ENCODE measurements at regions not wholly inside any gene's neighbourhood (a gene's known extent, or its start where the extent isn't known, plus 50 kb on each side); places are given as distances from the start of the nearest gene placed in this dataset.

DNA sequence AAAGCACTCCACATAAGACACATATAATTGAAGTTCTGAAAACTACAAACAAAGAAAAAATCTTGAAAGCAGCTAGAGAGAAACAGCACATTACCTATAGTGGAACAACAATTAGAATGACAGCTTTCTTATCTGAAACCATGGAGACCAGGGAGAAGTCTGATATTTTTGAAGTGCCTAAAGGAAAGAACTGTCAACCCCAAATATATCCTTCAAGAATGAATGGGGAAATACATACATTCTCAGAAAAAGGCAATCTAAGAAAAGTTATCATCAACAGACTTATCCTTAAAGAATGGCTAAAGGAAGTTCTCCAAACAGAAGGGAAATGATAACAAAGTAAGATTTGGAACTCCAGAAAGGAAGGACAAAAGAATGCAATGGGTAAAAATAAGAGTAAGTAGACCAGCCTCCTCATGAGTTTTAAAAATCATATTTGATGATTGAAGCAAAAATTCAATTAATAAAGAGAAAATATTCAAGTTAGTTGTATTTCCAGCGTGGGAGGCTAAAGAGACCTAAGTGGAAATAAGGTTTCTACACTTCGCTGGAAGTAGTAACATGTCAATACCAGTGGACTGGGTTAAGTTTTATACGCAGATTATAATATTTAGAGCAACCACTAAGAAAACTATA lies 170.8 kb upstream of the SAMSN1 start:
- DNase-seq, result no peak

DNA sequence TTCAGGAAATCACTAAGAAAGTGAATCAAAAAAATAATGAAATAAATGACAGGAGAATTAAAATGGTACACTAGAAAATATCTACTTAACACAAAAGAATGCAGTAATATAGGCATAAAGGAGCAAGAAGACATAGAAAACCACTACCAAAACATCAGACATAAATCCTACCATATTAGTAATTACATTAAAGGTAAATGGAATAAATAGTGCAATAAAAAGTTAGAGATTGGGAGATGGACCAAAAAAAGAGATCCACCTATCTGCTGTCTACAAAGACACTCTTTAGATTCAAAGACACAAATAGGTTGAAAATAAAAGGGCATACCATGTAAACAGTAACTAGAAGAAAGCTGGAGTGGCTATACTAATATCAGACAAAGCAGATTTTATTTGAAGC lies 167.0 kb upstream of the SAMSN1 start:
- DNase-seq, result no peak

DNA sequence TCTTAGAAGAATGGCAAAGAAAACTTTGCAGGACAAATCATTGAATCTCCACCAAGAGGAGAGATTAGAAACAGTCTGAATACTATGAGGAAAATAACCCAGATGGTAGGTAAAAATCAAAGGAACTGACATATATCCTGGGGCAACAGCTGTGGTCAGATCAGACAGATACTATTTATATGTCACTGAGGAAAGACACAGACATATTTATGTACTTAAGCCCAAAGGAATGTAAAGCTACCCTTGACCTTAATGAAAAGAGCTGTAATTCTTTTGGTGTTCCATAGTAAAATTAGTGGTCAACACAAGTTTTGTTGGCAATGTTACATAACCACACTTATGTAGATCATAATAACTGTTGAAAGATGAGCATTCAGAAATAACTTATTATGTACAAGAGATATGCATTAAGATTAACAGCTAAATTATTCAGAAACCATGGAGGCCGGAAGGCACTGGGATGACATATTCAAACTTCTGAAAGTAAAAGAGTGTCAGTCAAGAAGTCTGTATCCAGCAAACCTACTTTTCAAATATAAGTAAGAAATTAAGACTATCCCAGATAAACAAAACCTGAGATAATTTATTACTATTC lies 166.1 kb upstream of the SAMSN1 start:
- no peak for DNase-seq

DNA sequence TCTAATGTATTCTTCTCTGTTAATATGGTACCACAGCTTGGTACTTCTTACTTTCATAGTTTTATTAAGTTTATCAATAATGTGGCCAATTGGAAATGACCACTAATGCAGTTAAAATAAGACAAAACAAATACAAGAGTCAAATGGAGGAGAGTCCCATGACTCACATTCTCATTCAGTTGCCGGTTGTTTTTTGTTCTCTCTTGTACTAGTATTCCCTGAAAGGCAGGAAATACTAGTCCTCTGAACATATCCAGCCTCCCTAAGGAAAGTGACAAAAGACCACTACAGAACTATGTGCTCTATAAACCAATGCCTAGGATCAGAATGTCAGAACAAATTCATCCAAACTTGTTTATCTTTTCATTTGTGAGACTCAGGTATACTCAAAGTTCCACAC lies 165.2 kb upstream of the SAMSN1 start:
- DNase-seq, result no peak

DNA sequence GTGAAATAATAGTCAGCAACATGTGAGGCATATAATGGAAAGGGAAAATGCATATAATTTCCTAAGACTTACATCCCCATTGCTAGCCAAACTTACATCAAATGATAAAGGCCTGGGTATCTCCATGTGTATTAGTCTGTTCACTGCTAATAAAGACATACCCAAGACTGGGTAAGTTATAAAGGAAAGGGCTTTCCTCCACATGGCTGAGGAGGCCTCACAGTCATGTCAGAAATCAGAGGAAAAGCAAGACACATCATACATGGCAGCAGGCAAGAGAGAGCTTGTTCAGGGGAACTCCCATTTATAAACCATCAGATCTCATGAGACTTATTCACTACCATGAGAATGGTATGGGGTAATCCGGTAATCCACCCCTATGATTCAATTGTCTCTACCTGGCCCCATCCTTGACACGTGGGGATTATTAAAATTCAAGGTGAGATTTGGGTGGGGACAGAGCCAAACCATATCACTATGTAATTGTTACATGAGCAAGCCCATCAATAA lies 161.5 kb upstream of the SAMSN1 start:
- DNase-seq, result no peak

DNA sequence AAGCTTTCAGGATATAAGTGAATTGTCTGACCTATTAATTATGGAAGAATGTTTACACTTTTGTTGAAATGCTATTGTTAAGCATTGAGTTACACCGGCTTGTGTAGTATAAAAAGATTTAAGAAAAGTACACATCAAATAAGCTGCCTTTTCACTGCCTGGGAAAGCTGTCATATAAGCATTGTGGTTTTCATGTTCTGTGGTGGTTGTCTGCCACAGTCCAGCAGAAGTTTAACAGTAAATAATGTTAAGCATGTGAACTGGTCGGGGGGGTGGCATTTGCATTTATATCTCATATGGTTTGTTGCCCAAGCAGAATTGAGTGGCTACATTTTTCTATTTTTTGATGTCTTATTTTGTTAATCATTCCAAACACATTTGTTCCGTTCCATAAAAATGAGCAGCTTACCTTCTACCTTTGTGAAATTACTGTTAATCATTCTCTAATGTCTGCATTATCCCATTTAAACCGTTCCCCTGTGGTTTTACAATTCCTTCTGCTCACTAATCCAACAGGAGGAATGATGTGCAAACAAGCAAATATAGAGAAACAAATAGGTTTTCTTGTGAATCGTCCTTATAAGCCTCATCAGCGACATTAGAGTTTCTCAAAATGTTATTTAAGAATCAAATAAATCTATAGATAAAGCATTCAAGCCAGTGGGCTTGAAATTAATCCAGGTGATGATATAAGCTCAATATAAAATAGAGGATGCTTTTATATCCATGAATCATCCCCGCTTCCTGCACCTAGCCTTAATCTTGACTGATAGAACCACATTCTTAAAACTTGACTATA lies 160.8 kb upstream of the SAMSN1 start:
- no peak for DNase-seq

DNA sequence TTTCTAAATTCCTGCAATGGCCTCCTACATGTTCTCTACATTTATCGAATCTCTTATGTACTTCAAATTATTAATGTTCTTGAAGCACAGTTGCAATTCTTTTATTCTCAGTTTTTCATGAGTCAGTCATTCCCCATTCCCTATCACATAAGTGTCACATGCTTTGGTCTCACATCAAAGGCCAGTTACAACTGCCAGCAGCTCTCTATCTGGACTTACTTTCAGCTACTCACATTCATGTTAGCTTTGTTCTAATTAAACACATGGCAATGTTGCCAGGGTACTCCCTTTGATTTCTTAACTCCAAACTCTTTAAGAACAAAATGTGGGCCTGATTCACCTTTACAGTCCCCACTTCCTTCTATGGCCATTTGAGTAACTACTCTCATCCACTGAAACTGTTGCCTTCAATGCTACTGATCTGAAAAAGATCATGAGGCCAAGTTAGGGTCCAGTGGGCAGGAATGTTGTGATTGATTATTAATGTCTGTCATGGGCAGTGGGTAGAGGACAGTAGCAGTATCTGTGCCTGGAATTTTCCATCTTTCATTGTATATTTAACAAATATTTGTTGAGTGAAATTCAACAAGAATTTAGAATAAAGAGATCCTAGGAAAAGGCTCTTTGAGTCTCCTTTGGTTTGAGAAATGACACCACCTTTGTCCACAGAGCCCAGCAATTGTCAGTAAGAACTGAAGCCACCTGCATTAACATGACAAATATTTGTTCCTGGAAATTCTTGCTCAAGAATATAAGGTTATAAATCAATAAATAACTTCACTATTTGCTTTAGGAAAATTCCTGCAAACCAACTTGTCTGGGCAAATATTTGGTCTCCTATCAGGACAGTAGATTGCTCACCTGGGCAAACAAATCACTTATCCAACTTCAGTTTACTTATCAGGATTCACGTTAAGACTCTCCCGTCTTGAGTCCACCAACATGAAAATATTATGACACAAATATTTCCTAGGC lies 153.6 kb upstream of the SAMSN1 start:
- DNase-seq, result no peak

DNA sequence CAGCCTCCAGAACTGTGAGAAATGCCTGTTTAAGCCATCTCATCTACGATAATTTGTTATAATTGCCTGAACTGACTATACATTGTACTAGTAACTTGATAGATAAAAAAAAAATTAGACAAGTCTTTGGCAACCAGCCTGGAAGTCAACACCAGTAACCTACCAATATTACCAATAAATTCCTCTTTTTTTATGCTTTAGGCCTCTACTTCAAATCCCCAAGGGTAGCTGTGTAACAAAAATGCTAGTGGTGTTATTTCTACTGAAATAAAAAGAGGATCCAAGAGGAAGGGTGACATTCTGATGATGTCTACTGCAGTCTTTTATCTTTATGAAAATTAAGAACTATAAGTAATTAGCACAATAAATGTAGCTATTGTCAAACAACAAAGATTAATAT lies 151.7 kb upstream of the SAMSN1 start:
- DNase-seq, result no peak

DNA sequence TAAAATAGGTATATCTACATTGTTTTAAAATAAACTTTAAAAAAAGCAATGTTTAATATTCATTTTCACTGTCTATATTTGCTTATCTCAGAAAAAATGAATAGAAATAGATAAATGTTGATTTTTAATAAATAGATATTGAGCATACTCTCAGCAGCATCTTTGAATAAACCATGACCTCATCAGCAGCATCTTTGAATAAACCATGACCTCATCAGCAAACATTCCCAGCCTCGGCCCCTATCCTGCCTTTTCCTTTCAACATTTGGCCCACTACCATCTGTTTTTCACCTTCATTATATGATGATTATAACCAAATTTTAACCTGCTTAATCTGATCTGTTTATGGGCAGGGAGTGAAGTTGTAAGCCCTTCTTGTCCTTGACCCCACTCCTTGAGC lies 148.7 kb upstream of the SAMSN1 start:
- no peak for DNase-seq

DNA sequence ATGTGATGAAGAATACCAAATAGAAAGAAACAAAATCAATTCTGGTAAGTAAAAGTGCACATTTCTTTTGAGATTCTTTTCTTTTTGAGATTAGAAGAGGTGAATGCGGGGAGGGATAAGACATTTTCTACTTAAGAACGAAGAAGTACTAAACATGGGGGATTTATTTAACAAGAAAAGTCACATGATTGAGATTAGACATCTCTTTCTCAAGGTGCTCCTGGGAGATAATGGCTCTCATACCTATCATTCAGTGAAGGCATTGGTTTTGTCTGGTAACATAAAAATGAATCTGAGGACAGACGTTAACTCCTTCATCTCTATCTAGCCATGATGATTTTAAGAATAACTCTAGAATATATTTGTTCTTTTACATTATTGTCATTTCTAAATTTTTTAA lies 147.9 kb upstream of the SAMSN1 start:
- DNase-seq, result no peak

DNA sequence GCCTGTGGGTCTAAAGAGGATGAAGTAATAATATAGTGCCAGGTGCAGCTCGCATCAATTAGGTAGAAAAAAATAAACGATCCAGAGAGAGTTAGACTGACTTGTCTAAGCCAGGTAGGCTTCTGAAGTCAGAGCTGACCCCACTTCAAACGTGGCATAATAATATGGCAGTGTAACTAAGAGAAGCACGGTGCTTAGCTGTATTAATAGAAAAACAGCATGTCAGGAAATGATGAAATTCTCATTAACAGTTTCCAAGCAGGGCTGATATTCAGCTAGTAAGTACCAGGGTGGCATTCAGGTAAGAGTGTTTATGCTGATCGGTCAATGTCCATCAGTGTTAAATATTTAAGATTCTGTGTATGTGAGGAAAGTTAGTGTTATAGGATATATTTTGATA lies 145.8 kb upstream of the SAMSN1 start:
- no peak for DNase-seq

DNA sequence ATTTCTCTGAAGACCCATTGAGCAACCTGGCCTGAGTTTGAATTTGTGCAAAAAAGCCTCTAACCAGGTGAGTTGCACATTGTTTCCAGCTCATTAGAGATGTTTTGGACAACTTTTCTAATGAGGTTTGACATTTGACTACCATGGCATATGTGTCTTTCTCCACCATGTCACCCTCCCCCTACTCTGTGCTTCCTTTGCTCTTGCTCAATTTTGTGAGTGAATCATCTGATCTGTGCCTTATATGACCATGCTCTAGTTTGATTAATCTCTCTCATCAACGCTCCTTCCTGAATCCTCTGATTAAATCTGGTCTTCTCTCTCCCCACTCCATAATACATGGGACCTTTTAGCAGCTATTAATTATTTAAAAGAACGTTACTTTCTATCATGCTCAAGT lies 144.8 kb upstream of the SAMSN1 start:
- DNase-seq, result no peak

DNA sequence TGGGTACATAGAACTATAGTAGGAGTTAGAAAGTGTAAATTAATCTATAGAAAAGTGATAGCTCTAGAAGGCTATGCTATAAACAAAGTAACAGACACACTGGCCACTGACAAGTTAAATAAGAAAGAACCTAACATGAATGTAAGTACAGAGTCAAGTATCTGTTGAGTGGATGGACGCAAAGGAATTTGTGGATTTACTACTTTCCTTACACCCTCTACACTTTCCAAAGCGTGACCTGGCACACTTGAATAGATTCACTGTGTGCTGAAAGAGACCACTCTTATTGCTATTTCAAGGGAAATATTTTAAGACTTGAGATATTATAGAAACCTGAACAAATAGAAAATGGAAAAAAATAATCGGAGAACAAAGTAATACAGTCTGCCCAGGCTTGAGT lies 142.8 kb upstream of the SAMSN1 start:
- no peak for DNase-seq

DNA sequence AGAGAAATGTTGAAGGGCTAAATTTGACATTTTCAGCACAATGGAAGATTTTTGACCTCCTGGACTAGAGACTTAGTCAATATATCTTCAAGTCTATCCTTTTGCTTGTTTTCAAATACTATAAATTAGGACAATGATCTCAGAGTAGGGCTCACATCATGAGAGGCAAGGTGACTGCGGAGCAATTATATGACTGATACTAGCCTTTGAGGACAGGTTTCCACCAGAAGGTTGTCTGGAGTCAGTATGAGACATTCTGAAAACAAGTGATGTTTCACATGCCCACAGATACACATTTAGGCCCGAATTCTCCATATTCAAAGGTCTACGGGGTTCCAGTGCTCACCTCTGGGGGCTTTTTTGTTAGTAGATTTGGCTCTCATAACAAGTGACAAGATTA lies 142.3 kb upstream of the SAMSN1 start:
- DNase-seq, result no peak

DNA sequence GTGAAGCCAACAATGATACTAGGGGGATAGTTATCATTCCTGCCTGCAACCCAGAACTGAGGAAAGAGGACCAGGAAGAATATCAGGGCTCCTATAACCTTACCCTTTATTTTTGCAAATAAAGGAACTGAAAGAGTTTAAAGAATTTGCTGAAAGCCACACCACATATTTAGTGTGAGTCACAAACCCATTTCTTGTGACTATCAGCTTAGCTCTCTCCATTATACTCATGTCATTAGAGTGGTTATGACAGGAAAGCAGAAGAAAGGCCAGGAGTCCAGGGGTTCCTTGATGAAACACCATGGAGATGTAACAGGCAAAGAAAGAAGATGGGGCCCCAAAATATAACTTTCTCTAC lies 141.1 kb upstream of the SAMSN1 start:
- DNase-seq, result no peak

DNA sequence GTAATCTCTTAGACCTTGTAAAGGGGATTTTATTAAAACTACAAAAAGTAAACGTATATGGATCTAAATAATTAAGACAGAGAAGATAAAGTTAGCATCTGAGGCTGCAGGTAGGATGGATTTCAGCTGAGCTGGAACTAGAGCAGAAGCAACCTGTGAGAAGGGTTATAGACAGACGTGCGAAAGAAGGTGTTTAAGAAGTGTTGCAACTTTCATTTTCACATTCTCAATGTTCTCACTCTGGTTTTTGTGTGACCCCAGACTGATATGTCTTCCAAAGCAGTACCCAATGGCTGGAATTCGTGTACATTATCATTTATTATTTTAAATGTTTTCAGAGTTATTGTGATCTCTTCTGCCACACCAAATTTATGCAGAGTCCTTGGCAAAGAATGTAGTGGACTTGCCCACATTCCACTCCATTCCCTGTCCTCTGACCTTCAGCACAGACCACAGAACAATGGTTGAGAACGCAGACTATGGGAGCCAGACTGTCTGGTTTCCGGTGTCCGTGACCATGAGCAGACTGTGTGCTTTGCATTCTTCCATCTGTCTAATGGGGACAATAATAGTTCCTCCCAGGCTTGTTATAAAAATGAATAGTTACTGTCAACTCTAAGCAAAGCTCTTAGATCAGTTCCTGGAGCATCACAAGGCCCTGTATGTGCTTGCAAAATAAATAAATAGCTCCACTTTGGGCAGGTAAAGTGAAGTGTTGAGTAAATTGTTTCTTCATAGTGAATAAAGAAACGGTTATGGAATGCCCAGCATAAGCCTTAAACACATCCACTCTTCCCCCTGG lies 140.6 kb upstream of the SAMSN1 start:
- no peak for DNase-seq

DNA sequence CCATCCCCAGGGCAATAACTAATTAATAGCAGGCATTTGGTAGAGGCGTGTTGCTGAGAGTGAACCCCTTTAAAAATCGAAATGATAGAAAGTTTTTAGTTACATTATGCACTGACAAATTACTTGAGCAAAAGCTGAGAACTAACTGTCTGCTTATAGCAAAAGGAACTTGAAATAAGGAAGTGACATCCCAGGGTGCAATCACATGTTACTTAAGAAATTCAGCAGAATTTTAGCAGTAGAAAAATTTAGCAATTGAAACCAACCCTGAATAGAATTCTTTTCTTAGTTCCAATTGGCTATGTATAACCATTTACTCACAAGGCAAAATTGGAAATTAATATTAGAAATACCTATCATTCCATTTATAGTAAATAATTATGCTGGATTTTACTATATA lies 139.5 kb upstream of the SAMSN1 start:
- no peak for DNase-seq

DNA sequence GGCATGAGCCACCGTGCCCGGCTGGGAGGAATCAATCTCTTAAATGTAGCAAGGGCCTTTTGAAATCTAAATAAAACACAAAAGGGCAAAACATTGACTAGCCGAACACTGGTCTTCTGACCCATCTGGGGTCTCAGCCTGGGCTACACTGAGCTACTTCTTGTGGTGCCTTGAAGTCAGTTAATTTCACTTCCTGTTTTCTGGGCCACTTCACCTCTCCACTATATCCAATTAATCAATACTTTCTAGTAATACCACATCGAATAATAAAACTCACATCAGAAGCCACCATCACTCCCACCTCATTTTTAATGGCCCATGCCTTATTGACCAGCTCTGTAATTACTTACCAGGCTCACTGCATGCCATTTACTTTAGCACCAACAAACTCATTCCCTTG lies 138.0 kb upstream of the SAMSN1 start:
- no peak for DNase-seq

DNA sequence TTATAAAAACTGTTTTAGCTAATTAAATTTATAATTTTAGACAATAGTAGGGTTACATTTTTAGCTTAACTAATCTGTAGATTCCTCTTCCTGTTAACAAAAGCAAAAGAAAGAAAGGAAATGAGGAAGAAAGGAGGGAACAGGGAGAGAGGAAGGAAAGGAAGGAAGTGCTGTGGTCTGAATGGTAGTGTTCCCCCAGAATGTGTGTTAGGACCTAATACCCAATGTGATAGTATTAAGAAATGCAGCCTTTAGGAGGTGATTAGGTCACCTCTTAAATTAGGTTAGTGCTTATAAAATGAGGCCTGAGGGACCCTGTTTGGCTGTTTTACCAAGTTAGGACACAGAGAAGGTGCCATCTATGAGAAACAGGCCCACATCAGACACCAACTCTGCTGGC lies 136.9 kb upstream of the SAMSN1 start:
- DNase-seq, result no peak

DNA sequence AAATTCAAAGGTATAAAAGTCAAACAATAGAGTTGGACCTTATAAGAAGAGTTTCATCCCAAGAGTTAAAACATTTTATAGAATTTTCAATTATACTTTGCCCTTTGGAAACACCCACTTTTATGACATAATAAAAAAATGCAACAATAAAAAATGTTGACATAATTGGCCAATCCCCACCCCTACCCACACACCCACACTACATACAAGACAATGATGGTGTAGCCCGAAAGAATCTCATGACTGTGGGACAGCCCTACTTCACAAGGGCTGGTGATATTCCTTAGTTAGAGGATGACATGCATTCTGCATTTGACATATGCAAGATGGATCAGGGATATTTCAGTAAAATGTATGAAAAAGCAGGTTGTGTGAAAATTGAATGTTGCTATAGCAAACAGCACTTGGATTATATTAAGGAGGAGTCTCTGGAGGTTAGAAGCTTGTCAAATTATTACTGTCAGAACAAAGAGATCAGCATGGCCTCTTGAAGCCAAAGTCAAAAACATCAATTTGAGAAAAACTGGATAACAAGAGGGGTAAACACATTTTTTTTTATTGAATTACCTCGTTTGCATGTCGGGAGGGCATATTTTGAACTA lies 133.0 kb upstream of the SAMSN1 start:
- DNase-seq, result no peak

DNA sequence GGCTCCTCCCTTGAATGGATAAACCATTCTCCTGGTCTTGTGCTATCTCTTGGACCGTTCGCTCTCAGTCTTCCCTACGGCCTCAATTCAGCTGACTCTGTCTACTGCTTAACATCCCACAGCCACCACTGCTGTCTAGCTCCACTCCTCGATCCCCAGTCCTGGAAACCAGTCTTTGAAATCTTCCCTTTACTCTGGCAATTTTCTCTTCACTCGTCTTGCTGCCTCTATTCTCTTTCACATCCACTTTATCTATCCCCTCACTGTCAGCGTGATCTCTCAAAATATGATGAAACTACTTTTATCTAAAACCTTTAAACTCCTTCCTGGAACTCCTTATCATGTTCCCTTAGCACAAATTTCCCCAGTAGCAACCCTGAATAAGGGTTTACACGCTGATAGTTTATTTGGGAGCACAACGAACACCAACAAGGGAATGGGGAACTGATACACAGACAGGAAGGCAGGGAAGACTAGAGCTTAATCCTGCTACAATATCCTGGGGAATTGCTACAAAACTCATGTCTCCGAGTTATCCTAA lies 131.6 kb upstream of the SAMSN1 start:
- DNase-seq, result no peak

DNA sequence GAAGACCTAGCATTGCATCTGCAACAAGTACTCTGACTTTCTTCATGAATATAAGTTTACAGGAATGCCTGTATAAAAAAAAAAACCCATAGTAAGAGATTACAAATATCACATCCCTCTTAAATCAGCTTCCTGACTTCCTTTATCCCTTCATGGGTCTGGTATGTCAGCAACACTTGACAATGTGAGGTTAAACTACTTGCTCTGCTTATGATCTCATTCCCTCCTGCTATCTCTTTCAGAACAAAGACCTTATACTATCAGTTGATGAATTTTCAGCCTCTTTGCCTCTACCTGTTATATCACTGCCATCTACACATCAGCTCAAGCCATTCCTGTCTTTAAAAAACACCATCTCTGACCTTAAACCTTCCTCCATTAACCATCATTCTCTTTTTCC lies 130.9 kb upstream of the SAMSN1 start:
- no peak for DNase-seq
